ENCODE measurements at regions not wholly inside any gene's neighbourhood (a gene's known extent, or its start where the extent isn't known, plus 50 kb on each side); places are given as distances from the start of the nearest gene placed in this dataset.

- DNase-seq (ENCODE audit: low spot score) = no peak
These were observed 256.5 kb downstream of the SHQ1 start for GRCh38 chr3:72591522-72592421.

- DNase-seq (ENCODE audit: low spot score) = peak; percentile 26
These were observed 257.5 kb downstream of the SHQ1 start for GRCh38 chr3:72590732-72591221.

- DNase-seq (ENCODE audit: low spot score) = no peak
These were observed 261.0 kb downstream of the SHQ1 start for GRCh38 chr3:72587282-72587681.

- DNase-seq (ENCODE audit: low spot score) = no peak
These were observed 261.6 kb downstream of the SHQ1 start for GRCh38 chr3:72586694-72587093.

- no peak for DNase-seq (ENCODE audit: low spot score)
These were observed 262.3 kb downstream of the SHQ1 start for GRCh38 chr3:72585966-72586365.

- DNase-seq (ENCODE audit: low spot score) = no peak
These were observed 264.0 kb downstream of the SHQ1 start for GRCh38 chr3:72584262-72584661.

- no peak for DNase-seq (ENCODE audit: low spot score)
These were observed 265.3 kb downstream of the SHQ1 start for GRCh38 chr3:72582963-72583362.

- no peak for DNase-seq (ENCODE audit: low spot score)
These were observed 265.9 kb downstream of the SHQ1 start for GRCh38 chr3:72582211-72582878.

GRCh38 chr3:72580900-72581299, 267.3 kb downstream of the SHQ1 start:
- no peak for DNase-seq (ENCODE audit: low spot score)

GRCh38 chr3:72580246-72580756, 267.9 kb downstream of the SHQ1 start:
- DNase-seq (ENCODE audit: low spot score) = no peak

- DNase-seq (ENCODE audit: low spot score) = no peak
These were observed 268.5 kb downstream of the SHQ1 start for GRCh38 chr3:72579581-72580245.

- DNase-seq (ENCODE audit: low spot score) = no peak
These were observed 269.1 kb downstream of the SHQ1 start for GRCh38 chr3:72579191-72579580.

- no peak for DNase-seq (ENCODE audit: low spot score)
These were observed 271.1 kb downstream of the SHQ1 start for GRCh38 chr3:72577190-72577589.

GRCh38 chr3:72576563-72576962, 271.7 kb downstream of the SHQ1 start:
- no peak for DNase-seq (ENCODE audit: low spot score)

- no peak for DNase-seq (ENCODE audit: low spot score)
These were observed 274.1 kb downstream of the SHQ1 start for GRCh38 chr3:72574144-72574543.

- no peak for DNase-seq (ENCODE audit: low spot score)
These were observed 275.2 kb downstream of the SHQ1 start for GRCh38 chr3:72573051-72573450.

GRCh38 chr3:72572489-72573007, 275.7 kb downstream of the SHQ1 start:
- DNase-seq (ENCODE audit: low spot score) = no peak

GRCh38 chr3:72571638-72572114, 276.6 kb downstream of the SHQ1 start:
- no peak for DNase-seq (ENCODE audit: low spot score)

GRCh38 chr3:72571052-72571451, 277.2 kb downstream of the SHQ1 start:
- peak; percentile 34 for DNase-seq (ENCODE audit: low spot score)

GRCh38 chr3:72569754-72570440, 278.3 kb downstream of the SHQ1 start:
- DNase-seq (ENCODE audit: low spot score) = no peak

- no peak for DNase-seq (ENCODE audit: low spot score)
These were observed 280.2 kb downstream of the SHQ1 start for GRCh38 chr3:72568083-72568482.
